ENCODE measurements at regions not wholly inside any gene's neighbourhood (a gene's known extent, or its start where the extent isn't known, plus 50 kb on each side); places are given as distances from the start of the nearest gene placed in this dataset.

- no peak for TF ChIP-seq CTCF (conservative IDR thresholded peaks at IDR 0.05; ENCODE audit: low read depth in 2 of 2)
- no peak for TF ChIP-seq POLR2AphosphoS5 (IDR thresholded peaks at IDR 0.05; ENCODE audit: low read depth)
- TF ChIP-seq CREB1 (CRISPR knock-in tag; IDR thresholded peaks at IDR 0.05; ENCODE audit: low read depth) = no peak
- TF ChIP-seq ZNF331 (CRISPR knock-in tag; IDR thresholded peaks at IDR 0.05; ENCODE audit: low read depth) = no peak
- TF ChIP-seq JUNB (IDR thresholded peaks at IDR 0.05; ENCODE audit: unreplicated experiment) = no peak
- no peak for TF ChIP-seq REST (IDR thresholded peaks at IDR 0.05; ENCODE audit: unreplicated experiment)
- no peak for TF ChIP-seq EZH2 (IDR thresholded peaks at IDR 0.05; ENCODE audit: low read depth, unreplicated experiment)
- no peak for TF ChIP-seq ETS1 (IDR thresholded peaks at IDR 0.05)
- TF ChIP-seq ZNF114 (CRISPR knock-in tag; IDR thresholded peaks at IDR 0.05) = no peak
Observed at GRCh38 chr6:111982681-111983080, 71.2 kb upstream of the CCN6 start (continued).

GRCh38 chr6:111983193-111983592, 70.7 kb upstream of the CCN6 start:
- TF ChIP-seq NANOG (IDR thresholded peaks at IDR 0.05; ENCODE audit: borderline replicate concordance) (no peak), CTCF (conservative IDR thresholded peaks at IDR 0.05; ENCODE audit: low read depth in 2 of 2) (no peak), ZNF331 (CRISPR knock-in tag; IDR thresholded peaks at IDR 0.05; ENCODE audit: low read depth) (no peak)
- H3K79me2 ChIP-seq (replicated peaks; ENCODE audit: insufficient read depth) = no peaks in the 10 kb centered on the region
- ATAC-seq (no peak), DNase-seq (ENCODE audit: low spot score) (no peak)
- H4K20me1 ChIP-seq (replicated peaks; ENCODE audit: insufficient read depth) = no peaks in the 10 kb centered on the region
- Mint-ChIP-seq H3K27ac (no peak overlapping the region), H3K4me1 (peaks cover 30% of the 10 kb centered on the region), H3K4me3 (no peak overlapping the region), H3K36me3 (ENCODE audit: low read depth) (peaks cover 9% of the 10 kb centered on the region; the same call in 2 of the 3 replicates), H3K27me3 (ENCODE audit: insufficient read depth, low read depth, poor library complexity) (peaks cover 5% of the 10 kb centered on the region), H3K9me3 (peaks cover 9% of the 10 kb centered on the region)
- no peak overlapping the region for H2AFZ ChIP-seq
- peaks cover 3% of the 10 kb centered on the region; the same call in 1 of the 2 replicates for H3K4me1 ChIP-seq (ENCODE audit: insufficient read depth)
- H3K4me2 ChIP-seq = no peak overlapping the region
- no peaks in the 10 kb centered on the region for H3F3A ChIP-seq (replicated peaks; ENCODE audit: low read depth)
- H3K9me2 ChIP-seq (ENCODE audit: insufficient read depth) = peaks cover 28% of the 10 kb centered on the region
- no peak overlapping the region for H3K27ac ChIP-seq (ENCODE audit: low read depth)
- no peak overlapping the region for H3K4me3 ChIP-seq
- H3K36me3 ChIP-seq (ENCODE audit: insufficient read depth) = no peaks in the 10 kb centered on the region; the same call in 1 of the 2 replicates
- H3K27me3 ChIP-seq (ENCODE audit: insufficient read depth) = no peaks in the 10 kb centered on the region

Data from GM23338 (cell line).